LNCaP clone FGC (cell line): ENCODE measurements at regions not wholly inside any gene's neighbourhood (a gene's known extent, or its start where the extent isn't known, plus 50 kb on each side); places are given as distances from the start of the nearest gene placed in this dataset.

Experiments used
- DNase-seq: peaks from one replicate; pipeline ENCODE4 v3.0.0-alpha.2; 2011; ENCODE audit warnings: low read depth
- H3K4me3 ChIP-seq: 2 replicates; pipeline ENCODE4 v1.5.1; 2011; ENCODE audit warnings: mild to moderate bottlenecking, low read depth, low read length, control low read depth
- TF ChIP-seq, protein P1 (sequence below): IDR thresholded peaks from 2 replicates; pipeline ENCODE4 v1.5.1; 2012; ENCODE audit warnings: mild to moderate bottlenecking; ENCODE audit not compliant: control insufficient read depth, insufficient read depth; ENCODE audit errors: extremely low read depth

DNA sequence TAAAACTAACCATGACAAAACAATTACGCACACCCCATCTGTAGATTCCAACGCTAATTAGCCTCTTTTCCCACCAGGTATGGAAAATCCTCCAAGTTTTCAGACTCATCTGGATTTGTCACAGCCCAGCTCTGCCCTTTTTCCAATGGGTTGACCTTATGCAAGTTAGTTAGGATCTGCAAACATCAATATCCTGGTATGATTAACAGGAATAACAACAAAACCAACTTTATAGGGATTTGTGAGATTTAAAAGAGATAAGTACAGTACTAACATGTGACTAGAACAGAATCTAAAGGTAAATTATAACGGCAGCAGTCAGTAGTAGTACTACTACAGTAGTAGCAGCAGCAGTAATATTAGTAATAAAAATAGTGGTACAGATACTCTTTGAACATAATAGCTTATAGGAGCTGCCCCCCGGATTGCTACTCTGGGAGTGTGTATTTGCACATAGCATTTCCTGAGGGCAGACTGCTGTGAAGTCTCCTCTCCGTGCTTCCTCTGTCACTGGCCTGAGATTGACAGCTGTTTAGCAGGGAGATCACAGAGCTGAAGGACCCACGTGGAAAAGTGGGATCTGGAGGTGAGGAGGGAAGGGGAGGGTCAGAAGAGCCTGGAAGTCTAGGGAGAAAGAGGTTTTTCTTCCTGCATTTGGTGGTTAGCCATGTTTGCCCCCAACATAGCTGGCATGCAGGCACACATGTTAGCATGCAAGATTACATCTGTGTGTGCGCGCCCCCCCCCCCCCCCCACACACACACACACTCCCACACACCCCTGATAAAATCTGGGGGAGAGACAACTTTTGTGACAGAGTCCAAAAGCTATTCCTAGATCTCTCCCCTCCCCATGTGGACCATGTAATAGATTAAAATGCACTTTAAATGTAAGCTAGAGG lies 73.3 kb upstream of the FAM171A1 start:
- TF ChIP-seq, protein P1, sequence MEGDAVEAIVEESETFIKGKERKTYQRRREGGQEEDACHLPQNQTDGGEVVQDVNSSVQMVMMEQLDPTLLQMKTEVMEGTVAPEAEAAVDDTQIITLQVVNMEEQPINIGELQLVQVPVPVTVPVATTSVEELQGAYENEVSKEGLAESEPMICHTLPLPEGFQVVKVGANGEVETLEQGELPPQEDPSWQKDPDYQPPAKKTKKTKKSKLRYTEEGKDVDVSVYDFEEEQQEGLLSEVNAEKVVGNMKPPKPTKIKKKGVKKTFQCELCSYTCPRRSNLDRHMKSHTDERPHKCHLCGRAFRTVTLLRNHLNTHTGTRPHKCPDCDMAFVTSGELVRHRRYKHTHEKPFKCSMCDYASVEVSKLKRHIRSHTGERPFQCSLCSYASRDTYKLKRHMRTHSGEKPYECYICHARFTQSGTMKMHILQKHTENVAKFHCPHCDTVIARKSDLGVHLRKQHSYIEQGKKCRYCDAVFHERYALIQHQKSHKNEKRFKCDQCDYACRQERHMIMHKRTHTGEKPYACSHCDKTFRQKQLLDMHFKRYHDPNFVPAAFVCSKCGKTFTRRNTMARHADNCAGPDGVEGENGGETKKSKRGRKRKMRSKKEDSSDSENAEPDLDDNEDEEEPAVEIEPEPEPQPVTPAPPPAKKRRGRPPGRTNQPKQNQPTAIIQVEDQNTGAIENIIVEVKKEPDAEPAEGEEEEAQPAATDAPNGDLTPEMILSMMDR, result no peak
- DNase-seq, result peak; percentile 75
- H3K4me3 ChIP-seq, result no peak overlapping the region

GRCh38 chr10:15442056-15442455 lies 71.0 kb upstream of the FAM171A1 start:
- no peak for DNase-seq
- H3K4me3 ChIP-seq, result no peak overlapping the region
- TF ChIP-seq, protein P1, result no peak

DNA sequence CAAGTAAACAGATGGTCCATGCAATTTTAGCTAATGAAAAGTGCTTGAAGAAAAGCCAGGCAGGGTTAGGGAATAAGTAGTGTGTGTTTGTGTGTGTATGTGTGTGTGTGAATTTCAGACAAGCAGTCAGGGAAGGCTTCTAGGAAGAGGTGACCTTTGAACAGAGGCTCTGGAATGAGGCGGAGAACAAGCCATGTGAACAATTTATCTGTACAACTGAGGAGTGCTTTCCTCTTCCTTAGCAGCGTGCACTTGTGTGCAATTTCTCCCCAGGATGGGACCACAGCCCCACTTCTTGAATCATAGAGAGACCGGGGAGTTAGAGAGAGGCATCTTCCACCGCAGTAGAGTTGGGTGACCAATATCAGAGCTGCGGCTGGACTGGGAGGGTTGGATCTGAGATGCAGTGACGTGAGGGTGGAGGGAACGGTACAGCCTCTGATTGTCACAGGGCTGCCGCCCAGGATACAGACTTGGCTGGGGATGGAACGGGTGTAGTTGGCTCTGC lies 69.2 kb upstream of the FAM171A1 start:
- no peak overlapping the region for H3K4me3 ChIP-seq
- no peak for DNase-seq
- TF ChIP-seq, protein P1, result no peak

- H3K4me3 ChIP-seq, result no peak overlapping the region
- DNase-seq, result no peak
- TF ChIP-seq, protein P1, result no peak
These were observed 68.3 kb upstream of the FAM171A1 start for GRCh38 chr10:15439341-15439842.

DNA sequence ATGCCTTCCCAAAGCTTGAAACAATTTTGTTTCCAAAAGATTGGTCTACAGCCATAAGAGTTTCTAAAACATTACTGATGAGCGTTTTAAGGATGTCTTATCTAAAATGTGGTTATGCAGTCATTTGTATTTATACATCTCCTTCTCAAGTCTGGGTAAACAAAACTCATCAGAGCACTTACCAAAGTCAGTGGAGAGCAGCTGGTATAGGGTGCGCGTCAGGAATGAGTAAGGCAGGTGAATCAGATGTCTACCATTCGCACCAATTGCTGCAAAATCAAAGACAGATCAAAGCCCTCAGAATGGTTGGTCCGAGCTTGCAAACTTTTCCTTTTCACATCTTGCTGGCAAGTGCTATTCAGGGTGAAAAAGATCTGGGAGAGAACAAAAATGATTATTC lies 65.6 kb upstream of the FAM171A1 start:
- no peak for DNase-seq
- H3K4me3 ChIP-seq, result no peak overlapping the region
- TF ChIP-seq, protein P1, result no peak

DNA sequence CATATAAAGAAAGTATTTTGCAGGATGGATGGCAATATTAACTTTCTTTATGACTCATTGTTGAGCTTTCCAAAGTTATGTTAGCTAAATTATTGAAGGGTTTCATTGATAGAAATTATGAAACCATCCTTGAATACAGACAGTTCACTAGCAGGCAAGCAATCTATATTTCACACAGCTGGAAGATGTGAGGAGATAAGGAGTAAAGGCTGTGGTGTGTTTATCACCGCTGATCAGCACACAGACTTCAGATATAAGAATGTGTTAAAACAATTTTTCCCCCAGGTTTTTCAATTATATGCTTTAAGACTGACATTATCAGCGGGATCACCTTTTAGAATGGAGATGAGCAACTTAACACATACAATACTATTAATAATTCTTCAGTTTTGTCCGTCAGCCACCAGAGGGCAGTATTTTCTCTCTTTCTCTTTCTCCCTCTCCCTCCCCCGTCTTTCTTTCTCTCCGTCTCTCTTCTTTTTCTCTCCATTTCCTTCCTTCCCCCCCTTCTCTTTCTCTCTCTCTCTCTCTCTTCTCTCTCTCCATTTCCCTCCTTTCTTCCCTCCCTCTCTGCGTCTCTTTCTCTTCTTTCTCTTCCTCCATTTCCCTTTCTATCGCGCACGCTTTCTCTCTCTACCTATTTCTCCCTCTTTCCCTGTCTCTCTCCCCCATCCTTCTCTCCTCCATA lies 62.9 kb upstream of the FAM171A1 start:
- 0 out of 2 replicates have a peak overlapping the region, but pooled peaks have one; percentile 7 for H3K4me3 ChIP-seq
- DNase-seq, result peak; percentile 19

More for the DNA sequence above, 62.9 kb upstream of the FAM171A1 start:
- TF ChIP-seq, protein P1, result peak; percentile 68
